ENCODE measurements at regions not wholly inside any gene's neighbourhood (a gene's known extent, or its start where the extent isn't known, plus 50 kb on each side); places are given as distances from the start of the nearest gene placed in this dataset.

GRCh38 chr1:96400089-96400488, 321.5 kb upstream of the PTBP2 start:
- TF ChIP-seq CTCF (optimal IDR thresholded peaks at IDR 0.05 in 1 of 3, IDR thresholded peaks at IDR 0.05 in 1 of 3, conservative IDR thresholded peaks at IDR 0.05 in 1 of 3; ENCODE audit: extremely low read depth in 1 of 3, insufficient read depth in 2 of 3, low read length in 3 of 3) = no peak
- TF ChIP-seq EZH2 (IDR thresholded peaks at IDR 0.05; ENCODE audit: low read length) = no peak

All from keratinocyte (primary cell).